ENCODE measurements at regions not wholly inside any gene's neighbourhood (a gene's known extent, or its start where the extent isn't known, plus 50 kb on each side); places are given as distances from the start of the nearest gene placed in this dataset.

GRCh38 chr6:167655174-167655821 is 171.4 kb upstream of the AFDN start:
- no peak overlapping the region for H3K27ac Mint-ChIP-seq
- H3K9me3 Mint-ChIP-seq, result no peaks in the 10 kb centered on the region
- H3K4me3 Mint-ChIP-seq, result no peak overlapping the region
- H3K27me3 Mint-ChIP-seq, result peaks cover 8% of the 10 kb centered on the region
- no peak for DNase-seq
- H3K4me1 Mint-ChIP-seq (ENCODE audit: low read depth), result no peaks in the 10 kb centered on the region
- H3K36me3 Mint-ChIP-seq (ENCODE audit: low read depth), result no peaks in the 10 kb centered on the region

- Mint-ChIP-seq H3K27me3 (peaks cover 5% of the 10 kb centered on the region), H3K27ac (no peak overlapping the region), H3K4me3 (no peak overlapping the region), H3K9me3 (no peaks in the 10 kb centered on the region), H3K4me1 (ENCODE audit: low read depth) (no peaks in the 10 kb centered on the region), H3K36me3 (ENCODE audit: low read depth) (no peaks in the 10 kb centered on the region)
- DNase-seq, result no peak
Measured at GRCh38 chr6:167658106-167658505, 168.6 kb upstream of the AFDN start.

GRCh38 chr6:167659046-167659445 is 167.7 kb upstream of the AFDN start:
- H3K4me3 Mint-ChIP-seq, result no peak overlapping the region
- H3K27ac Mint-ChIP-seq, result no peak overlapping the region
- no peak for DNase-seq
- no peaks in the 10 kb centered on the region for H3K9me3 Mint-ChIP-seq
- no peaks in the 10 kb centered on the region for H3K27me3 Mint-ChIP-seq
- H3K4me1 Mint-ChIP-seq (ENCODE audit: low read depth), result no peaks in the 10 kb centered on the region
- H3K36me3 Mint-ChIP-seq (ENCODE audit: low read depth), result no peaks in the 10 kb centered on the region

- Mint-ChIP-seq H3K4me3 (no peak overlapping the region), H3K27me3 (no peaks in the 10 kb centered on the region), H3K27ac (no peak overlapping the region), H3K4me1 (ENCODE audit: low read depth) (no peaks in the 10 kb centered on the region), H3K9me3 (no peaks in the 10 kb centered on the region), H3K36me3 (ENCODE audit: low read depth) (no peaks in the 10 kb centered on the region)
- DNase-seq, result no peak
Measured at GRCh38 chr6:167660424-167660823, 166.3 kb upstream of the AFDN start.

- no peaks in the 10 kb centered on the region for H3K9me3 Mint-ChIP-seq
Measured at GRCh38 chr6:167660944-167661551, 165.7 kb upstream of the AFDN start.

GRCh38 chr6:167661552-167662044 is 165.1 kb upstream of the AFDN start:
- peaks cover under 1% of the 10 kb centered on the region for H3K27me3 Mint-ChIP-seq
- no peak overlapping the region for H3K4me3 Mint-ChIP-seq
- no peaks in the 10 kb centered on the region for H3K36me3 Mint-ChIP-seq (ENCODE audit: low read depth)
- DNase-seq, result no peak
- H3K9me3 Mint-ChIP-seq, result no peaks in the 10 kb centered on the region
- no peak overlapping the region for H3K27ac Mint-ChIP-seq
- H3K4me1 Mint-ChIP-seq (ENCODE audit: low read depth), result no peaks in the 10 kb centered on the region

More at GRCh38 chr6:167660944-167661551, 165.7 kb upstream of the AFDN start:
- no peak for DNase-seq
- Mint-ChIP-seq H3K27me3 (no peaks in the 10 kb centered on the region), H3K27ac (no peak overlapping the region), H3K4me3 (no peak overlapping the region), H3K36me3 (ENCODE audit: low read depth) (no peaks in the 10 kb centered on the region), H3K4me1 (ENCODE audit: low read depth) (no peaks in the 10 kb centered on the region)

DNA sequence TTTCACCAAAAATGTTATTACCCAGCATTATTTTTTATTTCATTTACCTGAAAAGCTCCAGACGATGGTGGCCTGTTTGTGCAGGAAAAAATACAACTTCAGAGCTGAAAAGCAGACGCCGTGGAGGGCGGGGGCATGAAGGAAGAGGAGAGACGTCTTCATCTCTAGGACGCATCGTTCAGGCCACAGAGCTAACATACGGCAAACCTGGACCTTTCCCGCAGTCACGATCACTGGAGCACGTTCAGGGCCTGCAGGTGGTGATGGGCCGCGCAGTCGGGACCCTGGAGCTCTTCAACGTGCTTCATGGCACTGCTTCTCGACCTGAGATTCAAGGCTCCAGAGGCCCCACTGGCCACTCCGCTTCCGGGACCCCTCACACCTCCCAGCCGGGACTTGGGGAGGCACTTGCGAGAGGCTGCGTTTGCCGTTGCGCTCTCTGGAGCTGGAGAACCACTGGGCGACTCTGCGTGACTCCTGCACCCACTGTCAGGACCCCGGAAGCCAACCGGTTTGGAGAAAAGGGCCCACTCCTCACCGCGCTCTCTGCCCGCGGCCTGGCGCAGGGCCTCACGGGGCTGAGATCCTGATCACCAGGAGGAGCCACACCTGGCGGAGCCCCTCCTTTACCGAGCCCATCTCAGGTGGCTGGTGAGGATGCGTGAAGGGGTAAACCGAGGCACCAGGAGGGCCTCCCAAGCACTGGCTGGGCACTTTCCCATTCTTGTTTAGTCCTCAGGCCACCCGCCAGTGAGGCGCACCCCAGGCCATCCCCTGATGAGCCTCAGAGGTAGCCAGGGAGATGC is 164.4 kb upstream of the AFDN start:
- Mint-ChIP-seq H3K27me3 (peaks cover 4% of the 10 kb centered on the region), H3K36me3 (ENCODE audit: low read depth) (no peaks in the 10 kb centered on the region), H3K9me3 (no peaks in the 10 kb centered on the region), H3K4me3 (no peak overlapping the region), H3K27ac (no peak overlapping the region), H3K4me1 (ENCODE audit: low read depth) (no peaks in the 10 kb centered on the region)
- DNase-seq, result no peak

DNA sequence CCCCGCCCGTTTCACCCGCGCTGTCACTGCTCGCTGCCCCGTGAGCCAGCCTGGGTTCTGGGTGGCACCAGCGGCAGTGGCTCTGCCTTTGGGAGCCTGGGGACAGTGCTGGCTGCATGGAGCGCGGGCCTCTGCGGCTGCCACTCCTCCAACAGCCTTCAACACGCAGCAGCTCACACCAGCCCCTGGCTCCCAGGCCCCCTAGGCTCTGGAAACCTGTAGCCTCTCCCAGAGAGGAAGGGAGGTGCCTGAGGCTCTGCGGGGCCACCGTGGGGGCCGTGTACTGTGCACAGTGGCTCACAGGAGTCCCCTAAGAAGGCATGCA is 163.9 kb upstream of the AFDN start:
- no peak for DNase-seq
- H3K27me3 Mint-ChIP-seq, result peaks cover 4% of the 10 kb centered on the region
- H3K36me3 Mint-ChIP-seq (ENCODE audit: low read depth), result no peaks in the 10 kb centered on the region
- H3K4me1 Mint-ChIP-seq (ENCODE audit: low read depth), result no peaks in the 10 kb centered on the region
- no peak overlapping the region for H3K27ac Mint-ChIP-seq
- H3K9me3 Mint-ChIP-seq, result no peaks in the 10 kb centered on the region
- no peak overlapping the region for H3K4me3 Mint-ChIP-seq

DNA sequence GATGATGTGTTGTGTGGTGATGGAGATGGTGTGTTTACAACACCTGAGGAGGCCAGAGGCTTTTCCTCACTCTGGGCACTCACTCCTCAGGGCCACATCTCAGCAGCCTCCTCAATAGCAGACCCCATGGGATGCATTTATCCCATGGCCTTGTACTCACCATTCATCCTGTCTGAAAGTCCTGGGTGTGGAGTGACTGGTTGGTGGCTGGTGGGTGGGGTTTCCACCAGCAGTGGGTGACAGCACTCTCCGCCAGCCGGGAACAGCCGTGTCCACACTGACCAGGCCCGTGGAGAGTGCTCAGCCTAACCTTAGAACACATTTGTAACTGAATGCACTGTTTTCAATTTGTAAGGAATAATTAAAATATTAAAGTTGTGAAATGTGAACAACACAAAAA is 163.4 kb upstream of the AFDN start:
- Mint-ChIP-seq H3K9me3 (no peaks in the 10 kb centered on the region), H3K27ac (no peak overlapping the region), H3K4me3 (no peak overlapping the region), H3K4me1 (ENCODE audit: low read depth) (no peaks in the 10 kb centered on the region), H3K36me3 (ENCODE audit: low read depth) (no peaks in the 10 kb centered on the region), H3K27me3 (peaks cover 4% of the 10 kb centered on the region)
- no peak for DNase-seq

DNA sequence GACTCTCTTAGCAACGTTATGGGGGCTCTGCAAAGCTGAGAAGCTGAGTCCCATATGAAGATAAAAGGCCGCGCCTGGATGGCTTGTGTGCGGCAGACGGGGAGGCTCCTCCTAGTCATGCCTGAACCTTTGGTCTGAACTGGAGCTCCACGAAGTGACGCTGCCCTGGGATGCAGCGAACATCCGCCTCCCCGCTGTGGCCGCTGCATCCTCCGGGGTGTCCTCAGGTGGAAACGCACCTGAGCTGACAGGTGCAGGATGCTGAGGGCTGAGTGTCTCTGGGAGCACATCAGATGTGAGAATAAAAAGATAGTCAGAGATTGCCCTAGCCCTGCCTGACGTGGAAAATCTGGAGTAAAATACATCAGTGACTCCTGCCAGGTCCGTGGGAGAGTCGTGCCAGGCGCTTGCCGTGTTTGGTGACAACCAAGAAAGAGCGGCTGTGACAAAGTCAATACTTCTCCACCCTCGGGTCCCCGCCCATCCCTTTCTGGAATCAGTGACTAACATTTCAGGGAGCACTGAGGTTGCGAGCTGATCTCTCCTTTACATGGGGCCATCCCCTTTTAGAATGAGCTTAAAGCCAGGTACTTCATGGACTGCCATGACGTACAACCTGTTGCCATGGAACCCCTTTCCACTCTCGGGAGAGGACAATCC is 162.8 kb upstream of the AFDN start:
- Mint-ChIP-seq H3K27me3 (peaks cover 4% of the 10 kb centered on the region), H3K9me3 (no peaks in the 10 kb centered on the region), H3K36me3 (ENCODE audit: low read depth) (no peaks in the 10 kb centered on the region)

GRCh38 chr6:167664678-167665660 is 161.7 kb upstream of the AFDN start:
- no peaks in the 10 kb centered on the region for H3K36me3 Mint-ChIP-seq (ENCODE audit: low read depth)
- no peak overlapping the region for H3K27ac Mint-ChIP-seq
- no peaks in the 10 kb centered on the region for H3K9me3 Mint-ChIP-seq
- H3K27me3 Mint-ChIP-seq, result peaks cover 4% of the 10 kb centered on the region
- DNase-seq, result no peak
- H3K4me3 Mint-ChIP-seq, result no peak overlapping the region
- H3K4me1 Mint-ChIP-seq (ENCODE audit: low read depth), result no peaks in the 10 kb centered on the region

More for the DNA sequence above, 162.8 kb upstream of the AFDN start:
- no peak overlapping the region for H3K4me3 Mint-ChIP-seq
- H3K4me1 Mint-ChIP-seq (ENCODE audit: low read depth), result no peaks in the 10 kb centered on the region
- DNase-seq, result no peak
- H3K27ac Mint-ChIP-seq, result no peak overlapping the region

GRCh38 chr6:167665698-167666330 is 160.9 kb upstream of the AFDN start:
- H3K27me3 Mint-ChIP-seq, result peaks cover 4% of the 10 kb centered on the region
- no peak for DNase-seq
- H3K9me3 Mint-ChIP-seq, result no peaks in the 10 kb centered on the region
- H3K27ac Mint-ChIP-seq, result no peak overlapping the region
- no peaks in the 10 kb centered on the region for H3K4me1 Mint-ChIP-seq (ENCODE audit: low read depth)
- no peaks in the 10 kb centered on the region for H3K36me3 Mint-ChIP-seq (ENCODE audit: low read depth)
- no peak overlapping the region for H3K4me3 Mint-ChIP-seq

- DNase-seq, result no peak
- Mint-ChIP-seq H3K9me3 (peaks cover 5% of the 10 kb centered on the region), H3K4me3 (no peak overlapping the region), H3K4me1 (ENCODE audit: low read depth) (no peaks in the 10 kb centered on the region), H3K27me3 (peaks cover 4% of the 10 kb centered on the region), H3K27ac (no peak overlapping the region), H3K36me3 (ENCODE audit: low read depth) (no peaks in the 10 kb centered on the region)
Measured at GRCh38 chr6:167666571-167667203, 160.0 kb upstream of the AFDN start.
